Stimulated activated CD4-positive, alpha-beta T cell treated with anti-CD3 and anti-CD28 coated beads, Interleukin-12 subunit alpha, Interleukin-12 subunit beta, amount 100 ng/mL, for 24 hours (primary cell): ENCODE measurements at regions not wholly inside any gene's neighbourhood (a gene's known extent, or its start where the extent isn't known, plus 50 kb on each side); places are given as distances from the start of the nearest gene placed in this dataset.

Experiments used
- DNase-seq, 2 experiments: peaks; one replicate each; pipeline ENCODE4 v3.0.0-alpha.2; 2020; ENCODE audit warnings: low read depth in 2 of 2

DNA sequence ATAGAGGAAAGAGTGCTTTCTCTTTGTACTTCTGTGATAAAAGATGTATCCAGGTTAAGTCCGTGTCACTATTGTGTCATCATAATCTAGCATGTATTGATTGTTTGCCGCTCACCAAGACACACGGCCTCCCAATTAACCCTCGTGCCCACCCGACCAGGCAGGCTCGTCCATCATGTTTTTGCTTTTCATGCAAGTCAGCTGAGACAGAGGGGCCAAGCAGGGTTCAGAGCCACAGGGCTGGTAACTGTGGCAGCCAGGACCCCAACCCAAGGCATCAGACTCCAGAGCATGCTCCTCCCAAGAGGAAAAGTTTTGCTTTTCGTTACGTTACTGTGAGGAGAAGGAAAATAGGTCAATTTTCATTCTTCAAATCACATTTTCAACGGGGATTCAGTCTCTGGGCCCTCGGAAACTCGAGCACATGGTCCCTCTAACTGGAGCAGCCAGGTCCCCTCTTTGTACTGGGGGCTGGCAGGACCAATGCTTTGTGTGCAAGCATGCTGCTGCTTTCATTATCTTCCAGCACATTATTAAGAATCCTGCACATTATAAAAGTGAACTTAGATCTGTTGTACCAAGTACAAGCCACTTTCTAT, 161.1 kb upstream of the TOPAZ1 start:
- DNase-seq = no peak

DNA sequence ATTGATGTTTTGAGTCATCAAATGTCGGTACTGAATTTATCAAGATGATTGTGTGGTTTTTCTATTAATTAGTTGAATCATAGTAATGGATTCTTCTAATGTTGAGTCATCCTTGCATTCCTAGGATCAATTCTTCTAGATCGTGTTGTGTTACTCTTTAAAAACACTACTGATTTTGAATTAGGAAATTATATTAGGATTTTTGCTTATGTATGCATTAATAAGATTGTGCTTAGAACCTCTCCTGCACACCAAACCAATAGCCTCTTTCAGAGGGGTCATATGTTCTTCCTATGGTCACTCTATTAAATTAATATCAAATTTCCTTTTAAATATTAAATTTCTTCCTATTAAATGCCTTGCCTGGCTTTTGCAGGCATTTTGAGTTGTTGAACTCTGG, 151.7 kb upstream of the TOPAZ1 start:
- DNase-seq = no peak

DNA sequence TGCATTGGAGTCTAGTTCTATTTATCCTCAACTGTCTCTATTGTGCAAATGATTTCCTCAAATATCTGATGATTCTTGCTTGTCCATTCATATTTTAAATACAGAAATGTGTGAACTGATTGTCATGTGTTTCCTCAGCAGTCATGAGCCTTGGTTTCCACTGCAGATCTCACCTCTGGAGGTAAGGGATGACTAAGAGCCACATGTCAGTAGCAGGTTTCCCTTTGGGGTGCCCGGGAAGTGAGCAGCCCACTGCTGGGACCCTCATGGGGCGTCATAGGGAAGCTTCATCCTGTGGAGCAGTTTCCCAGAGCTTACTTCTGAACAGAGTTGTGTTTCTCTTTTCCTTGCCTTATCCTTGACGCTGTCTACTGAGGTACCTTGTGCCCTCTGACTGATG, 149.2 kb upstream of the TOPAZ1 start:
- DNase-seq = no peak

DNA sequence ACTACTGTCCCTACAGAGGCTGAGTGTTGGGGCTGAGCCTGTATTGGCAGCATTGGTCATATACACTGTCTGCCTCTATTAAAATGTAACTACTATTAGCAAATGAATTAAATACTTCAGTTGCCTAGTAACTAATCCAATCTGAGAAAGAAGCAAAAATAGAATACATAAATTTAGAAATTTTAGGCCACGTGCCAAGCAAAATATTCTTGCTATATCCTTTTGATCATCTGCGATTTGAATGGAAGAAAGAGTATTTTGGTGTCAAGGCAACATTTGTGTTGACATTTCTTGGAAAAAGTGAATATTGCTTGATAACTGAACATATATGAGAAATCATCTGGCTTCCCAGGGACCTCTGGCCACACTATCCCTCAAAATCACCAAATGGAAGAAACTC, 148.2 kb upstream of the TOPAZ1 start:
- DNase-seq = no peak

- DNase-seq = no peak
Measured at GRCh38 chr3:44098656-44099415, 142.8 kb upstream of the TOPAZ1 start.

DNA sequence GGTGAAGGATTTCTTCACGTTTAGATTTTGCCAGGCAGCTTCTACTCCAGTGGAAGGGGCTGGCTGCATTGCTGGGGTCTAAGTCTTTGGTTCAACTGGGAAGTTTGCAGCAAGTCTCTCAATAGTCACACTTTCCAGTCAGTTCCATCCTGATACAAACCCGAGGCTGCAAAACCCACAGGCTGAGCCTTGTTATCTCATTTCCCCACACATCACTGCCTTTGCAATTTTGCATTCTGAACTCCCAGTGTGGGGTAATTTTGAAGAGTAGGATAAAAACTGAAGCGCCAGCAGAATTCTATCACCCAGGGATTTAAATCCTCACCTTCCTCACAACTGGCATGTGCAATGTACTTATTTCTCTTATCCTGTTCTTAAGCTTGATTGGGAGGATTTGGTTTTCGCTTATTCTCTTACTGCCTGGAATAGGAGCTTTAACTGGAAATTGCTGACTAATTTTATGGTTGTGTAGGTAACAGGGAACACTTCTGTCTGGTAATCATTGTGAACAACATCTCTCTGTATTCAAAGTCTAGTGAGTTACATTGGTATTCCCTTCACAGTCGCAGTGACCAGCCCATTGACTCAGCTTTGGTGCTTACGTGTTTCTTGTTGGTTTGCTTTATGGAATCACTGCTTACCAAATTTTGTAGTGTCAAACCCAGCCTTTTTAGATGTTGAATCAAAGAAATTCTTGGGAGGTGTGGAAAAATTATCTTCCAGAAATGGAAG, 142.0 kb upstream of the TOPAZ1 start:
- no peak for DNase-seq

- DNase-seq = no peak
Measured at GRCh38 chr3:44100298-44100695, 141.4 kb upstream of the TOPAZ1 start.

GRCh38 chr3:44104043-44104442, 137.6 kb upstream of the TOPAZ1 start:
- no peak for DNase-seq

GRCh38 chr3:44104668-44105321, 136.9 kb upstream of the TOPAZ1 start:
- peak; percentile 23 to 34 for DNase-seq

DNA sequence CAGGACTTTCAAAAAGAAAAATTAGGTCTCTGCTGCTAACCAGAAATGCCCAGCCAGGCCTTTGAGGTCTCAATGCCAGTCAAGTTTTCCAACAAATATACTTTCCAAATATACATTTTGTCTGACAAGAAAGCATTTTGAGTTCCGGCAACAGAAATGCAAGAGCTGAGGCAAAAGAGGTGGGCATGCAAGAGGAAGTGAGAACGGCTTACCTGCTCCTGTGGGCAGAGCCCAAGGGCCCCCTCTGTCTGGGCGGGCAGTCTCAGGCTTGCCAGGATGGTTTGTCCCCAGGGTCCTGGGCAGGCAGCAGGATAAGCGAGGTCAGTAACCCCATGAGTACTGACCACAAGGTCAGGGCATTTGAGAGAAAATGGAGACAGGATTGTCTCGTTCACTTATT, 136.1 kb upstream of the TOPAZ1 start:
- no peak for DNase-seq

DNA sequence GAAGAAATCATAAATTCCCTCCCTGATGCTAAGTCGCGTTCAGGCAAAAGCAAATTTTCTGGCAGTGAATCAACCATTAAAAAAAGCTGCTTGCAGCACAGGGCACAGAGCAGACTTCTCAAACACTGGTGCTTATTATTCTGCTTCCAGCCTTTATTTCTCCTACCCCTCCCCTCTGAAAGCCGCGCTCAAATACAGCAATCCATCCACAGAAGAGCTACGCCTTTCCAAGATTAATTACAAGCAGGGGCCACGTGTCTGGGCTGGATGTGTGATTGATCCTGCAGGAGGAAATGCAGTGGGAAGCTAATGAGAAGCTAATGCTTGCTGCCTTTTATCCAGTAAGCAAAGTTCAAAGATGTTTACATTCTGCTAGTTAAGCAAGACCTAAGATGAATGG, 134.9 kb upstream of the TOPAZ1 start:
- no peak for DNase-seq

- no peak for DNase-seq
Measured at GRCh38 chr3:44108481-44108880, 133.2 kb upstream of the TOPAZ1 start.

DNA sequence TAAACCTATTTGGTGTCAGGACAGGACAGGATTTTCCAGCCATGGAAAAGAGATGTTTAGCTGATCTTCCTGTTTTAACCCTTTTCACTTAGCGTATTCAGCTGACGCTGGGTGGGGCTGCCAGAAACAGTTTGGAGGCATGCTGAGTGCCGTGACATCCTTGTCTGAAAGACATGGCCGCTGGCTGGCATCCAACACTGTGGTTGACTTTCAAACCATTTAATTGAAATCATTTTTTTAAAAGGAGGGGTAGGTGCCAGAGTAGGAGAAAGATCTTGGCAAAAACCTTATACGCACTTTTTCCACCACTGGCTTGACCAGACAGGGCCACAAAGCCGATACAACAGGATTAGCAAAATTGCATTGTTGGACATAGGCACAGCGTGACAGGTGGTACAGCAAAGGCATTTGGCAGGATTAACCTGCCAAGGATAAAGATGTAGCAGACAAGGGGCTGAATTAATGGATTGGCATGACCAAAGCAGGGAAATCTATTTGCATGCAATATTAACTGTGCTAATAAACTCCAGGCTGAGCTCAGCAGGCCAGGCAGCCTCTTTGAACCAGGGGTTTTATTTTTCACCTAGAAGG, 131.8 kb upstream of the TOPAZ1 start:
- DNase-seq = no peak

DNA sequence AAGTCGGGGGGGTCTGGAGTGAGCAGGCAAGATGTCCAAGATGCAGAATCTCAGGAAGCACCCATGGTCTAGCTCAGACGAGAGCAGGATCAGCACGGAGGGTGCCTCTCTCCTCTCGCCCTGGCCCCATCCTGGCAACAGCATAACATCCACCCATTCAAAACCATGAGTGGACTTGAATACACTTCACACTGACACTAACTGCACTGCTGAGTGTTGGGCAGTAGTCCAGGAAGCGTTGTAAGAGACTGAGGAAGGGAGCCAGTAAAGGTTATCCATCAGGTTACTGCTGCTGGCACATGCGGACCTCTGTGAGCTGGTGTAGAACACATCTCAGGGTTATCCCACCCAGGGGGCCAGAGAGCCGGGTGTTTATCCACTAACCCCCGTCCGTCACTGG, 131.0 kb upstream of the TOPAZ1 start:
- no peak for DNase-seq

DNA sequence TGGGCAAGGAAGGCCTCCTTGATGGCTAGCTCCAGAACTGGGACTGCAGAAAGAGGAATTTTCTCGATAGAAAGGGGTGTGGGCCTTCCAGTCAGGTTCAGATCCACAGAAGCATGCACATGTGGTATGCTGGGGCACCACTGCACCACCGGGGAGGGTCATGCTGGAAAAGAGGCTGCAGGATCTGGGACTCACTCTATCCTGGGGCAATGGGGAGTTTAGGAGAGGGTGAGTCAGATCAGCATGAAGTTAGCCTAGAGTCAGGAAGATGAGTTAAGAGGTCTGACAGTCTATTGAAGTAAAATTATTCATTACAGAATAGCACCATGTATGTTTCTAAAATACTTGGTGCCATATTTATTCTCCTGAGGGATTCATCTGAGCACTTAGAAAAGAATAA, 130.2 kb upstream of the TOPAZ1 start:
- no peak for DNase-seq

- peak; percentile 6 to 38 for DNase-seq
Measured at GRCh38 chr3:44114142-44114541, 127.5 kb upstream of the TOPAZ1 start.

DNA sequence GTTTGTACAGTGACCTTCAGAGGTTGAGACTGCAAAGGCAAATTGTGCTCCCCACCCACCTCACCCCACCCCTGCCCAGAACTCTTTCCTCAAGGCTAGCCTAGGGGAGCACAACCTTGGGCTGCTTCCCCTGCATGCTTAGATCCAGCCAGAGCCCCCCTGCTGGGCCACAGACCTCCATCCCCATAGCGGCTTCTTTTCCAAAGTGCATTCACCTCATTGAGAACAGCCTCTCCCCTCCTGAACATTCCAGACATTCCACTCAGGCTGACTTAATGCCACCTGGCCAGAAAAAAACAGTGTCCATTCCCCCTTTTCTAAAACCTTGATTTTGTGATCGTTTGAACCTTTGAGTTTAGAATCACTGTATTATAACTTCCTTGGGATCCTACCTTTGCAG, 124.4 kb upstream of the TOPAZ1 start:
- DNase-seq = no peak

DNA sequence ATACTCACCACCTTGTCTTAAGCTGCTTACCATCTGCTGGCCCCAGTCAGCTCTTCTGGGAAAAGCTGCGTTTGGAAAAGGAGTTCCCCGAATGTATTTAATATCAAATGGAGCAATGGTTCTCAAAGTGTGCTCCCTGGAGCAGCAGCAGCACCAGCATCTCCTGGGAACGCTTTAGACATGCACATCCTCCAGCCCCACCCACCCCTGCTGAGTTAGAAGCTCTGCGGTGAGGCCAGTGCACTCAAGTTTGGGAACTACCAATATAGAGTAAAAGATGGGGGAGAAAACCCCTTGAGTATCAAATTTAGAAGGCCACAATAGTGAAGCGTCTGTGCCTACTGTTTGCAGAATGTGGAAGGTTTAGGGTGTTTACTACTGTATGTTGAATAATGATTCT, 124.0 kb upstream of the TOPAZ1 start:
- no peak for DNase-seq

- no peak for DNase-seq
Measured at GRCh38 chr3:44120721-44121582, 120.7 kb upstream of the TOPAZ1 start.

DNA sequence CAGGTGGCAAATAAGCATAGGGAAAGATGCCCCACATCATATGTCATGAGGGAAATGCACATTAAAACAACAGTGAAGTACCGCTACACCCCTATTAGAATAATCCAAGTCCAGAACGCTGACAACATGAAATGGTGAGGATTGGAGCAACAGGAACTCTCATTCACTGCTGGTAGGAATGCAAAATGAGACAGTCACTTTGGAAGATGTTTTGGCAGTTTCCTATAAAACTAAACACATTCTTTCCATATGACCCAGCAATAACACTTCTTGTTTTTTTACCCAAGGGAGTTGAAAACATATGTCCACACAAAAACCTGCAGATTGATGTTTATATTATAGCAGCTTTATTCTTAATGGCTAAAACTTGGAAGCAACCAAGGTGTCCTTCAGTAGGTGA, 116.4 kb upstream of the TOPAZ1 start:
- no peak for DNase-seq

- no peak for DNase-seq
Measured at GRCh38 chr3:44125882-44126281, 115.8 kb upstream of the TOPAZ1 start.
